DND-41 (cell line): ENCODE measurements at regions not wholly inside any gene's neighbourhood (a gene's known extent, or its start where the extent isn't known, plus 50 kb on each side); places are given as distances from the start of the nearest gene placed in this dataset.

Source experiments
- EZH2 ChIP-seq: IDR thresholded peaks from 3 replicates; pipeline ENCODE4 v1.6.1; 2012; ENCODE audit warnings: borderline replicate concordance, low read depth, mild to moderate bottlenecking, moderate library complexity, low read length, inconsistent platforms; ENCODE audit not compliant: severe bottlenecking
- TF ChIP-seq, protein P1 (sequence below): IDR thresholded peaks from 2 replicates; pipeline ENCODE4 v1.5.1; 2012; ENCODE audit warnings: borderline replicate concordance, low read length, moderate library complexity, mild to moderate bottlenecking; ENCODE audit not compliant: poor library complexity, severe bottlenecking; ENCODE audit errors: extremely low read depth

DNA sequence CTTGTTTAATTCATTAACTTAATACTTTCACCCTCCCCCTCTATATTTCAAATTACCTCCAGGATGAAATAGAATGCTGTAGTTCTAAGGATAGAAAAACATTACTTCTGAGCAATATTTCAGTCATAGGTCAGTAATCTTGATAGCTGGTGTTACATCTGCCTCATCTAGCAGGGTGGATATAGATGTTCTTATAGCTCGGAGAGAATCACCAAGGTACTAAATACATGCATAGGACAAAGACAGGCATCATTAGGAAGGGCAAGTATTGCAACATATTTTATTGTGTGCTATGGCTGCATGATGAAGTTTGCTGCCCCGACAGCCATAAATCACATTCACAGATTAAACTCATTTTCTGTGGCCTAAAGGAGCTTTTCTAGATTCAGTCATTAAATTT, 601.0 kb downstream of the FGF9 start:
- TF ChIP-seq, protein P1, sequence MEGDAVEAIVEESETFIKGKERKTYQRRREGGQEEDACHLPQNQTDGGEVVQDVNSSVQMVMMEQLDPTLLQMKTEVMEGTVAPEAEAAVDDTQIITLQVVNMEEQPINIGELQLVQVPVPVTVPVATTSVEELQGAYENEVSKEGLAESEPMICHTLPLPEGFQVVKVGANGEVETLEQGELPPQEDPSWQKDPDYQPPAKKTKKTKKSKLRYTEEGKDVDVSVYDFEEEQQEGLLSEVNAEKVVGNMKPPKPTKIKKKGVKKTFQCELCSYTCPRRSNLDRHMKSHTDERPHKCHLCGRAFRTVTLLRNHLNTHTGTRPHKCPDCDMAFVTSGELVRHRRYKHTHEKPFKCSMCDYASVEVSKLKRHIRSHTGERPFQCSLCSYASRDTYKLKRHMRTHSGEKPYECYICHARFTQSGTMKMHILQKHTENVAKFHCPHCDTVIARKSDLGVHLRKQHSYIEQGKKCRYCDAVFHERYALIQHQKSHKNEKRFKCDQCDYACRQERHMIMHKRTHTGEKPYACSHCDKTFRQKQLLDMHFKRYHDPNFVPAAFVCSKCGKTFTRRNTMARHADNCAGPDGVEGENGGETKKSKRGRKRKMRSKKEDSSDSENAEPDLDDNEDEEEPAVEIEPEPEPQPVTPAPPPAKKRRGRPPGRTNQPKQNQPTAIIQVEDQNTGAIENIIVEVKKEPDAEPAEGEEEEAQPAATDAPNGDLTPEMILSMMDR, result no peak
- TF ChIP-seq EZH2, result no peak
